Activated CD4-positive, alpha-beta T cell treated with anti-CD3 and anti-CD28 coated beads, Interleukin-2, amount 10 ng/mL, durations not matched to agents 7 days and 5 days (primary cell): ENCODE measurements at regions not wholly inside any gene's neighbourhood (a gene's known extent, or its start where the extent isn't known, plus 50 kb on each side); places are given as distances from the start of the nearest gene placed in this dataset.

Experiments
- CTCF ChIA-PET: fragments of 350-600 bp; sonication (Branson Sonifier 250); formaldehyde crosslinking; loops from one replicate; lab custom pipeline; 2021; ENCODE audit warnings: antibody characterized with exemption; lab: Charles Lee
- POLR2A ChIA-PET: fragments of 350-600 bp; sonication (Branson Sonifier 250); formaldehyde crosslinking; loops from one replicate; lab custom pipeline; 2021; ENCODE audit warnings: antibody characterized with exemption; lab: Charles Lee
- DNase-seq: peaks from one replicate; pipeline ENCODE4 v3.0.0-alpha.2; 2020
- H3K27ac Mint-ChIP-seq: one replicate; pipeline ENCODE4 v1.8.0; 2021; ENCODE audit warnings: mild to moderate bottlenecking, moderate library complexity, mixed read lengths
- H3K27me3 Mint-ChIP-seq: one replicate; pipeline ENCODE4 v1.8.0; 2021; ENCODE audit warnings: mixed read lengths
- H3K36me3 Mint-ChIP-seq: one replicate; pipeline ENCODE4 v1.8.0; 2021; ENCODE audit warnings: low read depth, mixed read lengths
- H3K4me1 Mint-ChIP-seq: one replicate; pipeline ENCODE4 v1.8.0; 2021; ENCODE audit warnings: mixed read lengths
- H3K4me3 Mint-ChIP-seq: one replicate; pipeline ENCODE4 v1.8.0; 2021; ENCODE audit warnings: mild to moderate bottlenecking, moderate library complexity, mixed read lengths
- H3K9me3 Mint-ChIP-seq: one replicate; pipeline ENCODE4 v1.8.0; 2021; ENCODE audit warnings: mixed read lengths

- DNase-seq, result no peak
- POLR2A ChIA-PET, result no interaction called here
- H3K36me3 Mint-ChIP-seq, result no peaks in the 10 kb centered on the region
- H3K9me3 Mint-ChIP-seq, result no peaks in the 10 kb centered on the region
- H3K4me3 Mint-ChIP-seq, result no peak overlapping the region
- CTCF ChIA-PET, result no interaction called here
- H3K4me1 Mint-ChIP-seq, result no peaks in the 10 kb centered on the region
- no peaks in the 10 kb centered on the region for H3K27me3 Mint-ChIP-seq
- H3K27ac Mint-ChIP-seq, result no peak overlapping the region
Measured at GRCh38 chrX:76026292-76026691, 146.6 kb upstream of the PBDC1 start.

- no peaks in the 10 kb centered on the region for H3K4me1 Mint-ChIP-seq
- no peaks in the 10 kb centered on the region for H3K9me3 Mint-ChIP-seq
- H3K27ac Mint-ChIP-seq, result no peak overlapping the region
- H3K27me3 Mint-ChIP-seq, result no peaks in the 10 kb centered on the region
- DNase-seq, result no peak
- POLR2A ChIA-PET, result no interaction called here
- no peak overlapping the region for H3K4me3 Mint-ChIP-seq
- H3K36me3 Mint-ChIP-seq, result no peaks in the 10 kb centered on the region
- CTCF ChIA-PET, result no interaction called here
Measured at GRCh38 chrX:76026751-76027150, 146.1 kb upstream of the PBDC1 start.

GRCh38 chrX:76029385-76029784 lies 143.5 kb upstream of the PBDC1 start:
- ChIA-PET CTCF (no interaction called here), POLR2A (no interaction called here)
- Mint-ChIP-seq H3K36me3 (no peaks in the 10 kb centered on the region), H3K4me1 (no peaks in the 10 kb centered on the region), H3K4me3 (no peak overlapping the region), H3K9me3 (no peaks in the 10 kb centered on the region), H3K27ac (no peak overlapping the region), H3K27me3 (no peaks in the 10 kb centered on the region)
- DNase-seq, result no peak

GRCh38 chrX:76064825-76065224 lies 108.0 kb upstream of the PBDC1 start:
- ChIA-PET CTCF (no interaction called here), POLR2A (no interaction called here)
- Mint-ChIP-seq H3K36me3 (no peaks in the 10 kb centered on the region), H3K4me3 (no peak overlapping the region), H3K27ac (peak overlapping the region; percentile 19), H3K4me1 (no peaks in the 10 kb centered on the region), H3K9me3 (no peaks in the 10 kb centered on the region), H3K27me3 (peaks cover 4% of the 10 kb centered on the region)
- no peak for DNase-seq

- no peak for DNase-seq
- Mint-ChIP-seq H3K36me3 (no peaks in the 10 kb centered on the region), H3K4me3 (no peak overlapping the region), H3K4me1 (no peaks in the 10 kb centered on the region), H3K9me3 (no peaks in the 10 kb centered on the region), H3K27me3 (peaks cover 3% of the 10 kb centered on the region), H3K27ac (no peak overlapping the region)
- ChIA-PET POLR2A (no interaction called here), CTCF (no interaction called here)
Measured at GRCh38 chrX:76076124-76076523, 96.7 kb upstream of the PBDC1 start.

- H3K4me1 Mint-ChIP-seq, result no peaks in the 10 kb centered on the region
- H3K9me3 Mint-ChIP-seq, result no peaks in the 10 kb centered on the region
- no peaks in the 10 kb centered on the region for H3K27me3 Mint-ChIP-seq
- ChIA-PET POLR2A (no interaction called here), CTCF (no interaction called here)
- H3K36me3 Mint-ChIP-seq, result no peaks in the 10 kb centered on the region
- no peak overlapping the region for H3K27ac Mint-ChIP-seq
- H3K4me3 Mint-ChIP-seq, result no peak overlapping the region
- DNase-seq, result no peak
Measured at GRCh38 chrX:76109654-76110053, 63.2 kb upstream of the PBDC1 start.
